ENCODE measurements at regions not wholly inside any gene's neighbourhood (a gene's known extent, or its start where the extent isn't known, plus 50 kb on each side); places are given as distances from the start of the nearest gene placed in this dataset.

GRCh38 chr2:6011921-6012320 lies 319.7 kb downstream of the SOX11 start:
- in situ Hi-C loops (cut with HindIII; ENCODE audit: low pct_unique_long_range_greater_than_20kb, low sequenced_read_pairs) (no loop called here), intact Hi-C loops (cut with micrococcal nuclease; ENCODE audit: unreplicated experiment) (no loop called here)
- Histone ChIP-seq H3K4me1 (ENCODE audit: control insufficient read depth, insufficient read depth, low read length) (no peaks in the 10 kb centered on the region), H3K27me3 (ENCODE audit: control insufficient read depth, insufficient read depth, low read length) (no peaks in the 10 kb centered on the region), H3K27ac (ENCODE audit: low read length) (no peak overlapping the region), H3K9me3 (ENCODE audit: control insufficient read depth, insufficient read depth, low read depth, low read length) (no peaks in the 10 kb centered on the region), H3K36me3 (ENCODE audit: control insufficient read depth, insufficient read depth, low read length) (no peaks in the 10 kb centered on the region), H3K4me3 (ENCODE audit: low read depth in 2 of 2, low read length in 2 of 2) (no peak overlapping the region)
- ChIA-PET CTCF (no interaction called here), POLR2A (no interaction called here)
- TF ChIP-seq POLR2AphosphoS5 (IDR thresholded peaks at IDR 0.05; ENCODE audit: low read depth, low read length) (no peak), REST (IDR thresholded peaks at IDR 0.05; ENCODE audit: insufficient read depth in 1 of 2, low read depth in 2 of 2, low read length in 1 of 2) (no peak), SIN3A (IDR thresholded peaks at IDR 0.05; ENCODE audit: borderline replicate concordance, insufficient read depth, low read depth, low read length) (no peak), CTCF (IDR thresholded peaks at IDR 0.05) (no peak), TCF7L2 (IDR thresholded peaks at IDR 0.05; ENCODE audit: low read depth, low read length) (no peak)
- DNase-seq (ENCODE audit: low read depth, low spot score) (no peak), ATAC-seq (no peak)
- BruUV-seq (replicated peaks) = no TSS peak

- H3K4me3 ChIP-seq (ENCODE audit: low read depth in 2 of 2, low read length in 2 of 2) = no peak overlapping the region
- CTCF ChIA-PET = no interaction called here
- H3K4me1 ChIP-seq (ENCODE audit: control insufficient read depth, insufficient read depth, low read length) = no peaks in the 10 kb centered on the region
- H3K36me3 ChIP-seq (ENCODE audit: control insufficient read depth, insufficient read depth, low read length) = no peaks in the 10 kb centered on the region
- no peak overlapping the region for H3K27ac ChIP-seq (ENCODE audit: low read length)
- TF ChIP-seq REST (IDR thresholded peaks at IDR 0.05; ENCODE audit: insufficient read depth in 1 of 2, low read depth in 2 of 2, low read length in 1 of 2) = no peak
- no peak for TF ChIP-seq POLR2AphosphoS5 (IDR thresholded peaks at IDR 0.05; ENCODE audit: low read depth, low read length)
- TF ChIP-seq SIN3A (IDR thresholded peaks at IDR 0.05; ENCODE audit: borderline replicate concordance, insufficient read depth, low read depth, low read length) = no peak
- no peak for TF ChIP-seq CTCF (IDR thresholded peaks at IDR 0.05)
- TF ChIP-seq TCF7L2 (IDR thresholded peaks at IDR 0.05; ENCODE audit: low read depth, low read length) = no peak
- in situ Hi-C loops (cut with HindIII; ENCODE audit: low pct_unique_long_range_greater_than_20kb, low sequenced_read_pairs) (no loop called here), intact Hi-C loops (cut with micrococcal nuclease; ENCODE audit: unreplicated experiment) (no loop called here)
- DNase-seq (ENCODE audit: low read depth, low spot score) (no peak), ATAC-seq (no peak)
- BruUV-seq (replicated peaks) = no TSS peak
- no peaks in the 10 kb centered on the region for H3K9me3 ChIP-seq (ENCODE audit: control insufficient read depth, insufficient read depth, low read depth, low read length)
- no peaks in the 10 kb centered on the region for H3K27me3 ChIP-seq (ENCODE audit: control insufficient read depth, insufficient read depth, low read length)
- POLR2A ChIA-PET = no interaction called here
These were observed 325.6 kb downstream of the SOX11 start for GRCh38 chr2:6017736-6018286.
